GM19238 (cell line): ENCODE measurements at regions not wholly inside any gene's neighbourhood (a gene's known extent, or its start where the extent isn't known, plus 50 kb on each side); places are given as distances from the start of the nearest gene placed in this dataset.

ENCODE experiments used
- DNase-seq: peaks from one replicate; pipeline ENCODE4 v3.0.0; 2011; ENCODE audit warnings: low spot score; ENCODE audit not compliant: insufficient read length

DNA sequence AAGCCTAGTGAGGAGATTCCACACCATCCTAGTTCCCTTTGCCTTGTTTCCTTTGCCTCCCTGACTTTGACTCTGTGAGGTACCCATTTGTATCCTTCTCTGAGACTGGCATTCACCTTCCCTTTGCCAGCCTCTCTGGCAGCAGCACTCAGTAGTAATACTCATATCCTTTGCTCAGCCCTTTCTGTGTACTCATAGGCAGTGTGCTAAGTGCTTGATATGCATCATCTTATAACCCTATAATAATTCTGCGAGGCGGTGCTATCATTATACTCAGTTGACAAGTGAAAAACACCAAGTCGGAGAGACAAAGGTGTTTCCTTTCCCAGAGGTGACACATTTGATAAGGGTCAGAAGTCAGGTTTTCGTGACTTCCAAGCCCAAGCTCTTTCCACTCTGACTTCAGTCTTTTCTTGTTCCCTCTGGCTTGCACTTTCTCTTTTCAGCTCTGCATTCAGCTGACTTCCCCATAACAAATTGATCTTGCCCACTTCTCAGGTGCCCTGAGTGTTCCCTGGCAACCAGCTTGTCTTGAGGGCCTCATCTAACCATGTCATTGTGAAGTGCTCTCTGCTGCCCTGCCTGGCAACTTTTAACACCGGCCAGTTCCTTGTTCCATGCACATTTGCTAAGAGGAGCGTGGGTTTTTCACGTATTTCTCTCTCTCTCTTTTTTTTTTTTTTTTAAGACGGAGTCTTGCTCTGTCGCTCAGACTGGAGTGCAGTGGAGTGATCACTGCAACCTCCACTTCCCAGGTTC is 94.5 kb upstream of the UPP2 start:
- DNase-seq = no peak

GRCh38 chr2:158004126-158004764 is 97.4 kb upstream of the UPP2 start:
- DNase-seq = no peak

GRCh38 chr2:158002079-158002478 is 99.6 kb upstream of the UPP2 start:
- no peak for DNase-seq

DNA sequence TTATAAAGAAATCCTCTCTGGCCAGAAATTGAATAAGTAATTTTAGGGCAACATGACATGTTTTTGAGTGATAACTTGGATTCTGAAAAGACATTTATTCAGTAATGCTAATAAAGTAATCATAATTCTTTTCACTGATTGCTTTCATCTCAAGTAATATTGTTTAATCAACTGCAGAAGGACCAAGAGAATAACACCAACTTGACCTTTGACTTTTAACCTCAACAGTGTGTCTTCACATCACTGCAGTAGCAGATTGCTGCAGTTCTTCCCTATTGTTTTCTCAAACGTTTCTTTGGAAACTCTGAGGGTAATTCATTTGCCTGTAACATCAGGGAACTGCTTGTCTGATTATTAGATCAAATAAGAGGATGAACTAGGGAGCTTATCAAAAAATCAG is 104.9 kb upstream of the UPP2 start:
- no peak for DNase-seq

- DNase-seq = no peak
Observed at GRCh38 chr2:157995117-157995516, 106.6 kb upstream of the UPP2 start.

DNA sequence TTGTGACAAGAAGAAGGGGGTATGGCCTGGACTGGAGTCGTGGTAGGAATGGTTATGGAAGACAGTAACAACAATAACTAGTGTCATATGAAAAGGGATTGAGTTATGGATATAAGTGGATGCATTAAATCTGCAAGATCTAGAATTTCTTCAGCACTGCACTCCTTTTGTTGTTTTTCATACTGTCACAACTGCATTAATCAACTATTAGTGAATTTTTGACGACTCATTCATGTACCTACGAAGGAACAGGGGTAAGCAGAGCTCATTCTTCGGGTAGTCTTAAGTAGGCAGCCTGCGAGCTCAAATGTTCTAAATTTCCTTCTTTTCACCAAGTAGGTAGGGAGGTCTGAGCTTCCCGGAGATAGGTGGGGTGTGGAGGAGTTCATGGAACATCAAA is 109.7 kb upstream of the UPP2 start:
- no peak for DNase-seq

- no peak for DNase-seq
Observed at GRCh38 chr2:157990173-157990572, 111.5 kb upstream of the UPP2 start.

- DNase-seq = no peak
Observed at GRCh38 chr2:157989227-157989626, 112.4 kb upstream of the UPP2 start.

DNA sequence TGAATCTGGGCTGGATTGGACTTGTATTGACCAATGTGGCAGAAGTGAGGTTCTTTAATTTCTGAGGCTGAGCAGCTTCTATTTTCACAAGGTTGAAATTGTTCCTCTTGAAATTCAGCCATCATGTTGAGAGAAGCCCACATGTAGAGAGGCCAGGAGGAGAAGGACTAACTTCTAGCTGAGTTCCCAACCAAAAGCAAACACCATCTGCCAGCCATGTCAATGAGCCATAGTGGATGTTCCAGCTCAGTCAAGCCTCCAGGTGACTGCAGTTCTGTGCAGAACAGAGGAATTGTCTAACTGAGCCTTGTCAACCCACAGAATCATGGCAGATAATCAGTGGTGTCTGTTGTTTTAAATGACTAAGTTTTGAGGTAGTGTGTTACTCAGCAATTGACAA is 110.6 kb upstream of the ACVR1 start:
- no peak for DNase-seq

DNA sequence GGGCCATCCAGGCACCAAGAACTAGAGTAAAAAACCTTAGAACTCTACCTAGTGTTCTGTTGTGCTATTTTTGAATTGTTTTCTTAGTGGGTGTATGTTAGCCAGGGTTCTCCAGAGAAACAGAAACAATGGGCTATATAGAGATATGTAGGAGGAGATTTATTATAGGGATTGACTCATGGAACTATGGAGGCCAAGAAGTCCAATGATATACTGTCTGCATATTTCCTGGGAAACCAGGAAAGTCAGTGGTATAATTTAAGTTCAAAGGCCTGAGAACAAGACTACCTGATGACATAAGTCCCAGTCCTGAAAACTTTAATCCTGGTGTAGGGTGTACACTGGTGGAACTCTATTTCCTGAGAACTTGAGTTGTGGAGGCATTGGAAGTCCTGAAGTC is 108.7 kb upstream of the ACVR1 start:
- no peak for DNase-seq

DNA sequence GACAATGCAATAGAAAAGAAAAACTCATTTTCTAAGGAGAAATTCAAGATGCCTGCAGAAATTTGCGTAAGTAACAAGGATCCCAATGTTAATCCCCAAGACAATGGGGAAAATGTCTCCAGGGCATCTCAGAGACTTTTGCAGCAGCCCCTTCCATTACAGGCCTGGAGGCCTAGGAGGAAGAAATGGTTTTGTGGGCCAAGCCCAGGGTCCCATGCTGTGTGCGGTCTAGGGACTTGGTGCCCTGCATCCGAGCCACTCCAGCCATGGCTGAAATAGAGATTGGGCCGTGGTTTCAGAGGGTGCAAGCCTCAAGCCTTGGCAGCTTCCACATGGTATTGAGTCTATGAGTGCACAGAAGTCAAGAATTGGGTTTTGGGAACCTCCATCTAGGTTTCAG is 103.9 kb upstream of the ACVR1 start:
- no peak for DNase-seq

DNA sequence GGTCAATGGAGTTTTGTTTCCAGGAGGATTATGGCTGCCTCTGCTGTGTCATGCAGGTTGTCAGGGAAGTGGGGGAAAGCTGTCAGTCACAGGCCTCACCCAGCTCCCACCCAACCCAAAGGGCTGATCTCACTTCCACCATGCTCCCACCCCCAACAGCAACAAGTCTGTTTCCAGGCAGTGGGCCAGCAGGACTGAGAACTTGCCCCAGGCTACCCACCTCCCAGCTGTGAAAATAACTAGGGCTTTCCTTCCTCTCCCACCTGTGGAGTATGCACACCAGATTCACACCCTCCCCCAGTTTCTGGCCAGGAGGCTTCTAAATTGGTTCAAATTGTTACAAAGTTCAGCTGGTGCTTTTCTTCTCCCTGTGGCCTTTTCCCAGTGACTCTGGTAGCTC is 95.6 kb upstream of the ACVR1 start:
- no peak for DNase-seq

GRCh38 chr2:157967856-157968255 is 91.7 kb upstream of the ACVR1 start:
- DNase-seq = no peak

DNA sequence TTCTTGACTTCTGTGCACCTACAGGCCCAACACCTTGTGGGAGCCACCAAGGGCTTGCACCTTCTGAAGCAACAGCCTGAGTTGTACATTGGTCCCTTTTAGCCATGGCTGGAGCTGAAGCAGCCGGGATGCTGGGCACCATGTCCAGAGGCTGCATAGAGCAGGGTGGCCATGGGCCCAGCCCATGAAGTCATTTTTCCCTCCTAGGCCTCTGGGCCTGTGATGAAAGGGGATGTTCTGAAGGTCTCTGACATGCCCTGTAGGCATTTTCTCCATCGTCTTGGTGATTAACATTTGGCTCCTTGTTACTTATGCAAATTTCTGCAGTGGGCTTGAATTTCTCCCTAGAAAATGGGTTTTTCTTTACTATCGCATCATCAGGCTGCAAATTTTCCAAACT is 83.1 kb upstream of the ACVR1 start:
- no peak for DNase-seq

DNA sequence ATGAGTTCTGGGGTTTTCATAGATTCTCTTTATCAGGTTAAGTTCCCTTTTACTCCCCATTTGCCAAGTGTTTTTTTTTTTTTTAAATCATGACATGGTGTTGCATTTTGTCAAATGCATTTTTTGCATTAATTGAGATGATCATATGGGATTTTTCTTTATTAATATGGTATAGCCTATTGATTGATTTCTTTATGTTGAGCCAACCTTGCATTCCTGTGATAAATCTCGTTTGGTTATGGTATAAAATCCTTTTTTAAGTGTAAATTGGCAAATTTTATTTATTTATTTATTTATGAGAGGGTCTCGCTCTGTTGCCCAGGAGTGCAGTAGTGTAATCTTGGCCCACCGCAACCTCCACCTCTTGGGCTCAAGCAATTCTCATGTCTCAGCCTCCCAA is 81.5 kb upstream of the ACVR1 start:
- DNase-seq = no peak

GRCh38 chr2:157952558-157952957 is 76.4 kb upstream of the ACVR1 start:
- no peak for DNase-seq

GRCh38 chr2:157948856-157949255 is 72.7 kb upstream of the ACVR1 start:
- no peak for DNase-seq

DNA sequence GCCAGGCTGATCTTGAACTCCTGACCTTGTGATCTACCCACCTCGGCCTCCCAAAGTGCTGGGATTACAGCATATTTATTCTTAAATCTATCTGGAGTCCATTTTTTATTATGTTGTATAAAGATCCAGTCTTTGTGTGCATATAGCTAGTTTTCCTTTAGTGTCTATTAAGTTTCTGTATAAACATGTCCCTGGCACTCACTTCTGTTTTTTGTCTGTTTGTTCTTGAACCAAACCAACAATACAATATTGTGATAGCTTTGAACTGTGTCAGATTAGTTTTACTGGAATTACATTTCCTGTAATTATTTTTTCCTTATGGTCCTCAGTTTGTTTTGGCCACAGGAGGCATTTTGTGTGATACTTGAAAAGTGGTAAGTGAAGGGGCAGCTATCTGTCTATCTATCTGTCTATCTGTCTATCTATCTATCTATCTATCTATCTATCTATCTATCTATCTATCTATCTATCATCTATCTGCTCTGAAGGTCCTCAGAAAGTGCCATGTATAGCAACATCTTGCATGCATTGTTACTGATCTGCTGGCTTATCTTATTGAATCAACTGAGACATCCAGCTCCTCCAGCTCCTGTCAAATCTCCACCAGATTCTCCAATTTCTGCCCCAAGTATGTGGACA is 70.9 kb upstream of the ACVR1 start:
- DNase-seq = no peak

DNA sequence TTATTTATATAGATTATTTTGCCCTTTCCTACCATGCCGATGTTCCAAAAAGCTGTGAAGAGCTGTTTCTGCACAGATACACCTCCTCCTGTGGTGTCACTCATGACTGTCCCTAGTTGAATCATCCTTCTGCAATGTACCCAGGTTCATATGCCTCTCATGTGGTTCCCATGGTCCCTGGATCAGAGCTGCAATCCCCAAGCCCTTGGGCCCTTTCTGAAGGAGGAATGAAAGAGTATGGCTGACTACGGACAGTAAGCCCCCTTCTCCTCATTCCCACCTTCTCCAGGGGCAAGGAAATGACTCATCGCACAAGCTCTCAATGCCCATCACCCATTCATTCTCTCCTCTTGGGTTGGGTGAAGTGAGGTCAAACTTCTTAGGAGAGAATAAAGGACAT is 63.9 kb upstream of the ACVR1 start:
- DNase-seq = no peak

DNA sequence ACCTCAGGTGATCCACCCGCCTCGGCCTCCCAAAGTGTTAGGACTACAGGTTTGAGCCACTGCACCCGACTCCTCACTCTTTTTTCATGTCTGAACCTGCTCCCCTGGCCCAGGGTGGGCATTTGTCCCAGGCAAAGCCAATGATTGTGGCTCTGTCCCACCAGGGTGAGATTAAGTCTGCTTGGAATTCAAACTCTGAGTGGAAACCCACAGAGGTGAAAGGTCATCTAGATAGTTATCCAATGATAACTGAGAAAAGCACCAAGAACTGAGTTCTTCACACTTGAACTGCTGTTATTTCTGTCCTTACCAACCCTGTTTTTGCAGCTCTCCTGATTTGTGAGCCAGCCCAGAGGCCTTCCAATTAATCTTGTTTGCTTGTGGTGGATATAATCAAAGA is 62.4 kb upstream of the ACVR1 start:
- DNase-seq = no peak

DNA sequence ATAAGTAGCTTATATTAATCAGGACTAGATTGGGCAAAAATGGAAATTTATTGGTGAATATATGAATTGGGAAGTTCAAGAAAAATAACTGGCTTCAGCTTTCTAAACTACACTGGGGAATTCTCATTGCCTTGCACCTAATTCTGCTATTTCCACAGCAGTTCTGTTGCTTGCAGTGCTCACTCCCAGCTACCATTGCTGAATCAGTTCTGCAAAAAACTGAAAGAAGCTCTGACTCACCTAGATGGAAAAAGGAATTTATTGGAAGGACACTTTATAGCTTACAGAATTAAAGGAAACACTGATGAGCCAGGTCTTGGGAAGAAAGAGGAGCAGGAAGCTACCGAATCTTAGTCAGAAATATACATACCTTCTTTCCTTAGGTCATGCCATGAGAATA is 60.3 kb upstream of the ACVR1 start:
- DNase-seq = no peak

DNA sequence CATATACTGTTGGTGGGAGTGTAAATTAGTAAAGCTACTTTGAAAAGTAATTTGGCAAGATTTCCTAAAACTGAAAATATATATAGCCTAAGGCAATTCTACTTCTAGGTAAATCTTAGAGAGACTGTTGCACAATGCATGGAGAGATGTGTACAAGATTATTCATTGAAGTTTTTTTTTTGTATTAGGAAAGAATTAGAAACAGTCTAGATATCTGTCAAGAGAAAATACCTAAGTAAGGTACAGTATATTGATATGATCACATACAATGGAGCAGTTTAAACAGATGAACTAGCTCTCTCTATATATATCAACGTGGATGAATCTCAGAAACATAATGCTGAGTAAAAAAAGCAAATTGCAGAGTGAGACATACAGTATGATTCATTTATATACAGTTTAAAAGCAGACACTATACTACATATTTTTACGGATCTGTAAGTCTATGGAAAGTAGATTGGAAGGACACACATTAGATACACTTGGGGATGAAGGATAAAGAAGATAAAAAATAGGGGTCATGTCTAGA is 59.3 kb upstream of the ACVR1 start:
- no peak for DNase-seq
